ENCODE measurements at regions not wholly inside any gene's neighbourhood (a gene's known extent, or its start where the extent isn't known, plus 50 kb on each side); places are given as distances from the start of the nearest gene placed in this dataset.
"Not testable (repeated sequence)": the region's sequence is repeated elsewhere in the genome, so short reads cannot be mapped to it uniquely, and the experiment has no call there.

- TF ChIP-seq CSDC2 (CRISPR knock-in tag; IDR thresholded peaks at IDR 0.05); PATZ1 (CRISPR knock-in tag; IDR thresholded peaks at IDR 0.05; ENCODE audit: borderline replicate concordance); GLIS3 (CRISPR knock-in tag; IDR thresholded peaks at IDR 0.05); ESRRG (CRISPR knock-in tag; IDR thresholded peaks at IDR 0.05); ZNF565 (CRISPR knock-in tag; conservative IDR thresholded peaks at IDR 0.05; ENCODE audit: low read depth); TOX (CRISPR knock-in tag; IDR thresholded peaks at IDR 0.05; ENCODE audit: borderline replicate concordance); ZC3H10 (CRISPR knock-in tag; IDR thresholded peaks at IDR 0.05); ZFP3 (CRISPR knock-in tag; IDR thresholded peaks at IDR 0.05); ARNTL (CRISPR knock-in tag; IDR thresholded peaks at IDR 0.05; ENCODE audit: borderline replicate concordance, low read depth); ISL1 (CRISPR knock-in tag; IDR thresholded peaks at IDR 0.05); RARB (CRISPR knock-in tag; IDR thresholded peaks at IDR 0.05): not testable (repeated sequence)
- TF ChIP-seq, protein P1, sequence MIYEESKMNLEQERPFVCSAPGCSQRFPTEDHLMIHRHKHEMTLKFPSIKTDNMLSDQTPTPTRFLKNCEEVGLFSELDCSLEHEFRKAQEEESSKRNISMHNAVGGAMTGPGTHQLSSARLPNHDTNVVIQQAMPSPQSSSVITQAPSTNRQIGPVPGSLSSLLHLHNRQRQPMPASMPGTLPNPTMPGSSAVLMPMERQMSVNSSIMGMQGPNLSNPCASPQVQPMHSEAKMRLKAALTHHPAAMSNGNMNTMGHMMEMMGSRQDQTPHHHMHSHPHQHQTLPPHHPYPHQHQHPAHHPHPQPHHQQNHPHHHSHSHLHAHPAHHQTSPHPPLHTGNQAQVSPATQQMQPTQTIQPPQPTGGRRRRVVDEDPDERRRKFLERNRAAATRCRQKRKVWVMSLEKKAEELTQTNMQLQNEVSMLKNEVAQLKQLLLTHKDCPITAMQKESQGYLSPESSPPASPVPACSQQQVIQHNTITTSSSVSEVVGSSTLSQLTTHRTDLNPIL (CRISPR knock-in tag; IDR thresholded peaks at IDR 0.05; ENCODE audit: low read depth): not testable (repeated sequence)
- TF ChIP-seq, protein P2, sequence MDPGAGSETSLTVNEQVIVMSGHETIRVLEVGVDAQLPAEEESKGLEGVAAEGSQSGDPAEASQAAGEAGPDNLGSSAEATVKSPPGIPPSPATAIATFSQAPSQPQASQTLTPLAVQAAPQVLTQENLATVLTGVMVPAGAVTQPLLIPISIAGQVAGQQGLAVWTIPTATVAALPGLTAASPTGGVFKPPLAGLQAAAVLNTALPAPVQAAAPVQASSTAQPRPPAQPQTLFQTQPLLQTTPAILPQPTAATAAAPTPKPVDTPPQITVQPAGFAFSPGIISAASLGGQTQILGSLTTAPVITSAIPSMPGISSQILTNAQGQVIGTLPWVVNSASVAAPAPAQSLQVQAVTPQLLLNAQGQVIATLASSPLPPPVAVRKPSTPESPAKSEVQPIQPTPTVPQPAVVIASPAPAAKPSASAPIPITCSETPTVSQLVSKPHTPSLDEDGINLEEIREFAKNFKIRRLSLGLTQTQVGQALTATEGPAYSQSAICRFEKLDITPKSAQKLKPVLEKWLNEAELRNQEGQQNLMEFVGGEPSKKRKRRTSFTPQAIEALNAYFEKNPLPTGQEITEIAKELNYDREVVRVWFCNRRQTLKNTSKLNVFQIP (CRISPR knock-in tag; IDR thresholded peaks at IDR 0.05; ENCODE audit: borderline replicate concordance, low read depth): not testable (repeated sequence)
- TF ChIP-seq, protein P3, sequence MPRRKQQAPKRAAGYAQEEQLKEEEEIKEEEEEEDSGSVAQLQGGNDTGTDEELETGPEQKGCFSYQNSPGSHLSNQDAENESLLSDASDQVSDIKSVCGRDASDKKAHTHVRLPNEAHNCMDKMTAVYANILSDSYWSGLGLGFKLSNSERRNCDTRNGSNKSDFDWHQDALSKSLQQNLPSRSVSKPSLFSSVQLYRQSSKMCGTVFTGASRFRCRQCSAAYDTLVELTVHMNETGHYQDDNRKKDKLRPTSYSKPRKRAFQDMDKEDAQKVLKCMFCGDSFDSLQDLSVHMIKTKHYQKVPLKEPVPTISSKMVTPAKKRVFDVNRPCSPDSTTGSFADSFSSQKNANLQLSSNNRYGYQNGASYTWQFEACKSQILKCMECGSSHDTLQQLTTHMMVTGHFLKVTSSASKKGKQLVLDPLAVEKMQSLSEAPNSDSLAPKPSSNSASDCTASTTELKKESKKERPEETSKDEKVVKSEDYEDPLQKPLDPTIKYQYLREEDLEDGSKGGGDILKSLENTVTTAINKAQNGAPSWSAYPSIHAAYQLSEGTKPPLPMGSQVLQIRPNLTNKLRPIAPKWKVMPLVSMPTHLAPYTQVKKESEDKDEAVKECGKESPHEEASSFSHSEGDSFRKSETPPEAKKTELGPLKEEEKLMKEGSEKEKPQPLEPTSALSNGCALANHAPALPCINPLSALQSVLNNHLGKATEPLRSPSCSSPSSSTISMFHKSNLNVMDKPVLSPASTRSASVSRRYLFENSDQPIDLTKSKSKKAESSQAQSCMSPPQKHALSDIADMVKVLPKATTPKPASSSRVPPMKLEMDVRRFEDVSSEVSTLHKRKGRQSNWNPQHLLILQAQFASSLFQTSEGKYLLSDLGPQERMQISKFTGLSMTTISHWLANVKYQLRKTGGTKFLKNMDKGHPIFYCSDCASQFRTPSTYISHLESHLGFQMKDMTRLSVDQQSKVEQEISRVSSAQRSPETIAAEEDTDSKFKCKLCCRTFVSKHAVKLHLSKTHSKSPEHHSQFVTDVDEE (CRISPR knock-in tag; IDR thresholded peaks at IDR 0.05): not testable (repeated sequence)
Measured at GRCh38 chr5:166145107-166145506, 2146.3 kb upstream of the WWC1 start.

Measured in SK-N-SH treated with all-trans-retinoic acid at 6 μM for 48 hours (cell line).